Hepatocyte (in vitro differentiated cells): ENCODE measurements at regions not wholly inside any gene's neighbourhood (a gene's known extent, or its start where the extent isn't known, plus 50 kb on each side); places are given as distances from the start of the nearest gene placed in this dataset.

Experiments
- DNase-seq: peaks from one replicate; pipeline ENCODE4 v3.0.0-alpha.2; 2016; ENCODE audit warnings: low spot score
- H2AFZ ChIP-seq: fragments of 200-600 bp; sonication (generic); 2 replicates; pipeline ENCODE4 v1.6.0; 2016; ENCODE audit warnings: antibody characterized with exemption, mild to moderate bottlenecking
- H3K27ac ChIP-seq: fragments of 200-600 bp; sonication (generic); 2 replicates; pipeline ENCODE4 v1.5.1; 2016; ENCODE audit warnings: mild to moderate bottlenecking
- H3K27me3 ChIP-seq: fragments of 200-600 bp; sonication (generic); 2 replicates; pipeline ENCODE4 v1.6.1; 2016
- H3K36me3 ChIP-seq: fragments of 200-600 bp; sonication (generic); replicated peaks from 2 replicates; pipeline ENCODE4 v1.5.1; 2016; ENCODE audit warnings: low read depth; ENCODE audit not compliant: insufficient read depth
- H3K4me1 ChIP-seq: fragments of 200-600 bp; sonication (generic); 2 replicates; pipeline ENCODE4 v1.5.1; 2016; ENCODE audit warnings: mild to moderate bottlenecking, moderate library complexity; ENCODE audit not compliant: insufficient read depth
- H3K4me2 ChIP-seq: fragments of 200-600 bp; sonication (generic); 2 replicates; pipeline ENCODE4 v1.6.0; 2016
- H3K4me3 ChIP-seq: fragments of 200-600 bp; sonication (generic); 2 replicates; pipeline ENCODE4 v1.5.1; 2016; ENCODE audit warnings: mild to moderate bottlenecking
- H3K79me2 ChIP-seq: fragments of 200-600 bp; sonication (generic); 2 replicates; pipeline ENCODE4 v1.6.0; 2017; ENCODE audit warnings: mild to moderate bottlenecking
- H3K9me2 ChIP-seq: fragments of 200-600 bp; sonication (generic); replicated peaks from 2 replicates; pipeline ENCODE4 v1.6.0; 2017; ENCODE audit warnings: mild to moderate bottlenecking; ENCODE audit not compliant: insufficient read depth
- H3K9me3 ChIP-seq: fragments of 200-600 bp; sonication (generic); 2 replicates; pipeline ENCODE4 v1.5.1; 2016; ENCODE audit warnings: low read depth, mild to moderate bottlenecking
- H4K20me1 ChIP-seq: fragments of 200-600 bp; sonication (generic); 2 replicates; pipeline ENCODE4 v1.6.0; 2016; ENCODE audit warnings: mild to moderate bottlenecking; ENCODE audit not compliant: insufficient read depth, poor library complexity, severe bottlenecking
- CTCF ChIP-seq: fragments of 200-600 bp; sonication (generic); IDR thresholded peaks from 2 replicates; pipeline ENCODE4 v1.5.1; 2016; ENCODE audit warnings: antibody characterized with exemption, mild to moderate bottlenecking; ENCODE audit not compliant: poor library complexity
- EZH2 ChIP-seq: fragments of 200-600 bp; sonication (generic); IDR thresholded peaks from 2 replicates; pipeline ENCODE4 v1.6.1; 2016; ENCODE audit warnings: antibody characterized with exemption, mild to moderate bottlenecking, borderline replicate concordance
- EZH2phosphoT487 ChIP-seq: fragments of 200-600 bp; sonication (generic); IDR thresholded peaks from one replicate; pipeline ENCODE4 v1.6.1; 2018; ENCODE audit warnings: antibody characterized with exemption, mild to moderate bottlenecking, low read depth, moderate library complexity; ENCODE audit not compliant: unreplicated experiment, severe bottlenecking
- WGBS: methylation state at CpG from one replicate; pipeline ENCODE4 v1.1.6; 2016; ENCODE audit warnings: low lambda C conversion rate; ENCODE audit errors: missing lambda C conversion rate; 5-methylcytosine and 5-hydroxymethylcytosine counted together

DNA sequence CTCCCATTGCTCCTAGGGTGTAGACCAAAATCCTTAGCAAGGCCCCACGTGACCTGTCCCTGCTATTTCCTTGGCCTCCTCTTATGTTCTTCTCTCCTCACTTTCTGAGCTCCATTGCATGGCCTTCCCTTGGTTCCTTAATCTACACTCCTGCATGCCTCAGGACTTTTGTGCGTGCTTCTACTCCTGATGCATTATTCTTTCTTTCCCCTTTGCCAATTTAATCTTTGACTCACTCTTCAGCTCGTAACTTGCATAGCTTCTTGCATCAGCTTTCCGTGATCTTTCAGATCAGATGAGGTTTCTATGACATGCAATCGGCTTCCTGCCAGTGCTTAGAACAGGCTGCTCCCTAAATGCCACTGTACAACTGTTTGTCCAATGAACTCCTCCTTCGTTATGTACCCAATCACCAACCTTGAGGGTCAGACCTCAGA is 261.6 kb upstream of the CADM1 start:
- H3K4me3 ChIP-seq: no peak overlapping the region
- no peaks in the 10 kb centered on the region for H3K79me2 ChIP-seq
- H3K27ac ChIP-seq: no peak overlapping the region
- H3K36me3 ChIP-seq: no peaks in the 10 kb centered on the region
- 89% methylated on average over 6 of the region's 6 CpGs for WGBS
- no peaks in the 10 kb centered on the region for H3K9me3 ChIP-seq
- H2AFZ ChIP-seq: no peak overlapping the region
- H3K4me1 ChIP-seq: no peaks in the 10 kb centered on the region
- peaks cover 16% of the 10 kb centered on the region for H3K27me3 ChIP-seq
- H4K20me1 ChIP-seq: no peaks in the 10 kb centered on the region
- no peak overlapping the region for H3K4me2 ChIP-seq
- TF ChIP-seq CTCF (no peak), EZH2 (no peak), EZH2phosphoT487 (no peak)
- no peak for DNase-seq
- no peaks in the 10 kb centered on the region for H3K9me2 ChIP-seq

DNA sequence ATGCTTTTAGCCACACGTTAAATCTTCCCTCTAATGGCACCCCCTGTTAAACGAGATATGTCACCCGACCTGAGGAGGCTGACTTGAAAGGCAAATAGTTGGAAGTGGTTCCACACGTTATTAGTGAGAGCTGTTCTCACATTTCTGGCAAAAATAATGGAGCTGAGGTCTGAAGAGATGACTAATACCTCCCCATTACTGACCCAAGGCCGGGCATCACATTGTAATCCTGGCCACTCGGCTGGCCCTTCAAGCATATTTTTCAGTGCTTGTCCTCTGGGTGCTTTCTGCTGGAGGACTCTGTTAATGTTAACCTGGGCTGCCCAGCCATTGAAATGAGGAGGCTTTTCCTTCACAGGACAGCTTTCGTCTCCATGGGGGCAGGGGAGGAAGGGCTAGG is 260.0 kb upstream of the CADM1 start:
- DNase-seq: no peak
- H3K27ac ChIP-seq: no peak overlapping the region
- no peaks in the 10 kb centered on the region for H4K20me1 ChIP-seq
- peaks cover 32% of the 10 kb centered on the region for H3K27me3 ChIP-seq
- H2AFZ ChIP-seq: no peak overlapping the region
- no peak overlapping the region for H3K4me3 ChIP-seq
- no peaks in the 10 kb centered on the region for H3K36me3 ChIP-seq
- H3K79me2 ChIP-seq: no peaks in the 10 kb centered on the region
- TF ChIP-seq CTCF: no peak
- no peaks in the 10 kb centered on the region for H3K9me2 ChIP-seq
- 41% methylated on average over 7 of the region's 7 CpGs for WGBS
- H3K4me2 ChIP-seq: no peak overlapping the region
- H3K9me3 ChIP-seq: no peaks in the 10 kb centered on the region
- peaks cover 5% of the 10 kb centered on the region for H3K4me1 ChIP-seq

- Histone ChIP-seq H3K27ac (no peak overlapping the region), H3K9me3 (no peaks in the 10 kb centered on the region), H3K9me2 (no peaks in the 10 kb centered on the region), H3K4me1 (peaks cover 5% of the 10 kb centered on the region), H3K27me3 (peaks cover 53% of the 10 kb centered on the region), H2AFZ (no peak overlapping the region), H4K20me1 (no peaks in the 10 kb centered on the region), H3K36me3 (no peaks in the 10 kb centered on the region), H3K4me3 (no peak overlapping the region), H3K4me2 (no peak overlapping the region), H3K79me2 (no peaks in the 10 kb centered on the region)
- WGBS: 96% methylated on average over 1 of the region's 1 CpG
- TF ChIP-seq EZH2 (no peak), CTCF (no peak), EZH2phosphoT487 (no peak)
- no peak for DNase-seq
These were observed 257.6 kb upstream of the CADM1 start for GRCh38 chr11:115761817-115762216.

DNA sequence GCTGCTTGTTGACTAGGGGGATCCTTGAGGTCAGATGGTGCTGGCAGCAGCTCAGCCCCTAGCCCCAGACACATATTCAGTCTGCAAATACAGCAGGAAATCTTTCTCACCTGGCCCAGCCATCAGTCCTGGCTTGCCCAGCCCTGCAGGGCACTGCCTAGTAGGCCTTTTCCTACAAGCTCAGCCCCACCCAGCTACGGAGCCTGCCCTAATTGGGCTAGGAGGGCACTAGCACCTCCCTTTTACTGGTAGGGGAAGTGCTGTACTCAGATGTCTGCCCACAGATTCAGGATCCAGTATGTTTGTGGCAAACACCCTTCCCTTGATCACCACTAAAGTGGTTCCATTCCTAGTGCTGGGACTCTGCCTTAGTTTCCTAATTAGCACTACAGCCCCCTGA is 257.1 kb upstream of the CADM1 start:
- H2AFZ ChIP-seq: no peak overlapping the region

More for the DNA sequence above, 257.1 kb upstream of the CADM1 start:
- H3K27me3 ChIP-seq: peaks cover 53% of the 10 kb centered on the region
- H3K9me2 ChIP-seq: no peaks in the 10 kb centered on the region
- WGBS: 91% methylated on average over 1 of the region's 1 CpG
- no peaks in the 10 kb centered on the region for H4K20me1 ChIP-seq
- no peak for DNase-seq
- no peaks in the 10 kb centered on the region for H3K9me3 ChIP-seq
- H3K36me3 ChIP-seq: no peaks in the 10 kb centered on the region
- no peak overlapping the region for H3K4me3 ChIP-seq
- no peak overlapping the region for H3K27ac ChIP-seq
- TF ChIP-seq EZH2phosphoT487: no peak
- no peak for TF ChIP-seq EZH2
- TF ChIP-seq CTCF: no peak
- H3K4me2 ChIP-seq: no peak overlapping the region
- H3K79me2 ChIP-seq: no peaks in the 10 kb centered on the region
- H3K4me1 ChIP-seq: peaks cover 5% of the 10 kb centered on the region
